ENCODE measurements at regions not wholly inside any gene's neighbourhood (a gene's known extent, or its start where the extent isn't known, plus 50 kb on each side); places are given as distances from the start of the nearest gene placed in this dataset.
A peak's percentile ranks its signal among the peaks of the same experiment; 100 is the strongest.

GRCh38 chr12:34107016-34107415 lies 84.7 kb downstream of the ALG10 start:
- no peaks in the 10 kb centered on the region for H3K9me3 ChIP-seq (ENCODE audit: control insufficient read depth in 2 of 3, insufficient read depth in 1 of 3, low read length in 3 of 3)
- FAIRE-seq: no peak

GRCh38 chr12:34107781-34108404 lies 85.6 kb downstream of the ALG10 start:
- peak in 2 of 5 donors; percentile 23 to 60 for DNase-seq
- TF ChIP-seq CTCF (IDR thresholded peaks at IDR 0.05; ENCODE audit: borderline replicate concordance, extremely low read depth, insufficient read depth): no peak
- intact Hi-C loops (cut with DNase I): no loop called here
- no peak overlapping the region for H3K9ac ChIP-seq (ENCODE audit: low read length in 3 of 3)
- no peaks in the 10 kb centered on the region for H3K36me3 ChIP-seq (ENCODE audit: control insufficient read depth in 2 of 3, insufficient read depth in 3 of 3, low read length in 3 of 3)
- H3K4me1 ChIP-seq (ENCODE audit: control insufficient read depth in 2 of 3, insufficient read depth in 2 of 3, low read depth in 1 of 3, low read length in 3 of 3): no peaks in the 10 kb centered on the region
- no peaks in the 10 kb centered on the region for H3K9me3 ChIP-seq (ENCODE audit: control insufficient read depth in 2 of 3, insufficient read depth in 1 of 3, low read length in 3 of 3)
- H3K27me3 ChIP-seq (ENCODE audit: control insufficient read depth, insufficient read depth, low read length): no peaks in the 10 kb centered on the region
- H3K27ac ChIP-seq (ENCODE audit: low read depth in 2 of 2, low read length in 2 of 2): no peak overlapping the region
- FAIRE-seq: no peak
- H3K4me3 ChIP-seq (ENCODE audit: low read length in 3 of 3): no peak overlapping the region

More at GRCh38 chr12:34107016-34107415, 84.7 kb downstream of the ALG10 start:
- H3K27ac ChIP-seq (ENCODE audit: low read depth in 2 of 2, low read length in 2 of 2): no peak overlapping the region
- no peaks in the 10 kb centered on the region for H3K36me3 ChIP-seq (ENCODE audit: control insufficient read depth in 2 of 3, insufficient read depth in 3 of 3, low read length in 3 of 3)
- H3K4me3 ChIP-seq (ENCODE audit: low read length in 3 of 3): no peak overlapping the region
- no peaks in the 10 kb centered on the region for H3K27me3 ChIP-seq (ENCODE audit: control insufficient read depth, insufficient read depth, low read length)
- no peak for TF ChIP-seq CTCF (IDR thresholded peaks at IDR 0.05; ENCODE audit: borderline replicate concordance, extremely low read depth, insufficient read depth)
- no peak overlapping the region for H3K9ac ChIP-seq (ENCODE audit: low read length in 3 of 3)
- H3K4me1 ChIP-seq (ENCODE audit: control insufficient read depth in 2 of 3, insufficient read depth in 2 of 3, low read depth in 1 of 3, low read length in 3 of 3): no peaks in the 10 kb centered on the region
- DNase-seq: peak in 1 of 5 donors; percentile 67
- intact Hi-C loops (cut with DNase I): no loop called here

- no peak for TF ChIP-seq CTCF (IDR thresholded peaks at IDR 0.05; ENCODE audit: borderline replicate concordance, extremely low read depth, insufficient read depth)
- intact Hi-C loops (cut with DNase I): no loop called here
- no peaks in the 10 kb centered on the region for H3K36me3 ChIP-seq (ENCODE audit: control insufficient read depth in 2 of 3, insufficient read depth in 3 of 3, low read length in 3 of 3)
- no peak overlapping the region for H3K27ac ChIP-seq (ENCODE audit: low read depth in 2 of 2, low read length in 2 of 2)
- DNase-seq (peak in 1 of 5 donors; percentile 72), FAIRE-seq (no peak)
- H3K4me1 ChIP-seq (ENCODE audit: control insufficient read depth in 2 of 3, insufficient read depth in 2 of 3, low read depth in 1 of 3, low read length in 3 of 3): no peaks in the 10 kb centered on the region
- H3K9me3 ChIP-seq (ENCODE audit: control insufficient read depth in 2 of 3, insufficient read depth in 1 of 3, low read length in 3 of 3): no peaks in the 10 kb centered on the region
- no peak overlapping the region for H3K9ac ChIP-seq (ENCODE audit: low read length in 3 of 3)
- no peak overlapping the region for H3K4me3 ChIP-seq (ENCODE audit: low read length in 3 of 3)
- H3K27me3 ChIP-seq (ENCODE audit: control insufficient read depth, insufficient read depth, low read length): no peaks in the 10 kb centered on the region
Observed at GRCh38 chr12:34108405-34108803, 86.1 kb downstream of the ALG10 start.

GRCh38 chr12:34108967-34109366 lies 86.7 kb downstream of the ALG10 start:
- intact Hi-C loops (cut with DNase I): no loop called here
- no peak overlapping the region for H3K4me3 ChIP-seq (ENCODE audit: low read length in 3 of 3)
- FAIRE-seq: no peak
- no peak for TF ChIP-seq CTCF (IDR thresholded peaks at IDR 0.05; ENCODE audit: borderline replicate concordance, extremely low read depth, insufficient read depth)
- no peaks in the 10 kb centered on the region for H3K36me3 ChIP-seq (ENCODE audit: control insufficient read depth in 2 of 3, insufficient read depth in 3 of 3, low read length in 3 of 3)
- DNase-seq: peak in 1 of 5 donors; percentile 65
- H3K4me1 ChIP-seq (ENCODE audit: control insufficient read depth in 2 of 3, insufficient read depth in 2 of 3, low read depth in 1 of 3, low read length in 3 of 3): no peaks in the 10 kb centered on the region
- no peak overlapping the region for H3K9ac ChIP-seq (ENCODE audit: low read length in 3 of 3)
- H3K9me3 ChIP-seq (ENCODE audit: control insufficient read depth in 2 of 3, insufficient read depth in 1 of 3, low read length in 3 of 3): no peaks in the 10 kb centered on the region
- no peak overlapping the region for H3K27ac ChIP-seq (ENCODE audit: low read depth in 2 of 2, low read length in 2 of 2)
- H3K27me3 ChIP-seq (ENCODE audit: control insufficient read depth, insufficient read depth, low read length): no peaks in the 10 kb centered on the region
